ENCODE measurements at regions not wholly inside any gene's neighbourhood (a gene's known extent, or its start where the extent isn't known, plus 50 kb on each side); places are given as distances from the start of the nearest gene placed in this dataset.

- no peak for DNase-seq (ENCODE audit: low read depth in 3 of 3)
Observed at GRCh38 chr11:70521475-70522308, 123.4 kb downstream of the CTTN start.

- DNase-seq (ENCODE audit: low read depth in 3 of 3), result no peak
Observed at GRCh38 chr11:70522309-70522592, 123.9 kb downstream of the CTTN start.

GRCh38 chr11:70522593-70523311 lies 124.4 kb downstream of the CTTN start:
- no peak for DNase-seq (ENCODE audit: low read depth in 3 of 3)

- no peak for DNase-seq (ENCODE audit: low read depth in 3 of 3)
Observed at GRCh38 chr11:70523384-70524095, 125.2 kb downstream of the CTTN start.

GRCh38 chr11:70524096-70524922 lies 126.0 kb downstream of the CTTN start:
- no peak for DNase-seq (ENCODE audit: low read depth in 3 of 3)

GRCh38 chr11:70525006-70525405 lies 126.7 kb downstream of the CTTN start:
- DNase-seq (ENCODE audit: low read depth in 3 of 3), result no peak

GRCh38 chr11:70525466-70525865 lies 127.1 kb downstream of the CTTN start:
- DNase-seq (ENCODE audit: low read depth in 3 of 3), result no peak

GRCh38 chr11:70526116-70527045 lies 128.1 kb downstream of the CTTN start:
- DNase-seq (ENCODE audit: low read depth in 3 of 3), result no peak

- no peak for DNase-seq (ENCODE audit: low read depth in 3 of 3)
Observed at GRCh38 chr11:70527046-70527395, 128.7 kb downstream of the CTTN start.

GRCh38 chr11:70527429-70528045 lies 129.2 kb downstream of the CTTN start:
- no peak for DNase-seq (ENCODE audit: low read depth in 3 of 3)

GRCh38 chr11:70528046-70528793 lies 129.9 kb downstream of the CTTN start:
- DNase-seq (ENCODE audit: low read depth in 3 of 3), result no peak

GRCh38 chr11:70528794-70529580 lies 130.7 kb downstream of the CTTN start:
- DNase-seq (ENCODE audit: low read depth in 3 of 3), result no peak

GRCh38 chr11:70530010-70530409 lies 131.7 kb downstream of the CTTN start:
- no peak for DNase-seq (ENCODE audit: low read depth in 3 of 3)

- no peak for DNase-seq (ENCODE audit: low read depth in 3 of 3)
Observed at GRCh38 chr11:70530629-70531185, 132.4 kb downstream of the CTTN start.

GRCh38 chr11:70531281-70532065 lies 133.1 kb downstream of the CTTN start:
- no peak for DNase-seq (ENCODE audit: low read depth in 3 of 3)

GRCh38 chr11:70532066-70532440 lies 133.7 kb downstream of the CTTN start:
- no peak for DNase-seq (ENCODE audit: low read depth in 3 of 3)

- DNase-seq (ENCODE audit: low read depth in 3 of 3), result no peak
Observed at GRCh38 chr11:70532731-70533130, 134.4 kb downstream of the CTTN start.
